H9 (cell line): ENCODE measurements at regions not wholly inside any gene's neighbourhood (a gene's known extent, or its start where the extent isn't known, plus 50 kb on each side); places are given as distances from the start of the nearest gene placed in this dataset.

ENCODE experiments used
- DNase-seq: peaks from one replicate; pipeline ENCODE4 v3.0.0-alpha.2; 2017
- H2AFZ ChIP-seq: one replicate; pipeline ENCODE4 v1.6.1; 2013; ENCODE audit warnings: mild to moderate bottlenecking, low read length, control low read depth, moderate library complexity
- H2AK5ac ChIP-seq: 2 replicates; pipeline ENCODE4 v1.6.1; 2013; ENCODE audit warnings: low read length, control low read depth, mixed read lengths; ENCODE audit not compliant: insufficient read length
- H2BK120ac ChIP-seq: one replicate; pipeline ENCODE4 v1.6.1; 2013; ENCODE audit warnings: low read depth, mild to moderate bottlenecking, low read length, control low read depth, inconsistent platforms; ENCODE audit not compliant: poor library complexity, severe bottlenecking
- H2BK12ac ChIP-seq: 2 replicates; pipeline ENCODE4 v1.6.1; 2013; ENCODE audit warnings: low read length, control low read depth, mixed read lengths, low read depth; ENCODE audit not compliant: insufficient read length
- H2BK15ac ChIP-seq: 2 replicates; pipeline ENCODE4 v1.6.1; 2013; ENCODE audit warnings: low read depth, low read length, control low read depth
- H2BK20ac ChIP-seq: one replicate; pipeline ENCODE4 v1.6.1; 2013; ENCODE audit warnings: low read depth, mild to moderate bottlenecking, low read length, control low read depth, inconsistent platforms; ENCODE audit not compliant: poor library complexity, severe bottlenecking
- H2BK5ac ChIP-seq: 2 replicates; pipeline ENCODE4 v1.6.1; 2013; ENCODE audit warnings: low read length, control low read depth, mixed read lengths; ENCODE audit not compliant: insufficient read length
- H3K14ac ChIP-seq: 2 replicates; pipeline ENCODE4 v1.6.1; 2013; ENCODE audit warnings: low read length, control low read depth; ENCODE audit not compliant: insufficient read depth
- H3K18ac ChIP-seq: 2 replicates; pipeline ENCODE4 v1.6.1; 2013; ENCODE audit warnings: low read depth, mild to moderate bottlenecking, mixed read lengths, low read length, control low read depth; ENCODE audit not compliant: insufficient read length
- H3K23ac ChIP-seq: 2 replicates; pipeline ENCODE4 v1.6.1; 2013; ENCODE audit warnings: low read length, control low read depth, mixed read lengths, low read depth; ENCODE audit not compliant: insufficient read length
- H3K23me2 ChIP-seq: 2 replicates; pipeline ENCODE4 v1.6.1; 2013; ENCODE audit warnings: low read depth, mild to moderate bottlenecking, mixed read lengths, low read length, control low read depth; ENCODE audit not compliant: insufficient read length, poor library complexity, severe bottlenecking
- H3K27ac ChIP-seq: 2 replicates; pipeline ENCODE4 v1.5.1; 2013; ENCODE audit warnings: low read length, control low read depth, mixed read lengths, low read depth; ENCODE audit not compliant: insufficient read length
- H3K27me3 ChIP-seq: 2 replicates; pipeline ENCODE4 v1.6.1; 2013; ENCODE audit warnings: low read length, control low read depth, inconsistent platforms; ENCODE audit not compliant: insufficient read depth
- H3K4ac ChIP-seq: 2 replicates; pipeline ENCODE4 v1.6.1; 2013; ENCODE audit warnings: low read depth, mild to moderate bottlenecking, control low read depth, inconsistent platforms, low read length, moderate library complexity
- H3K4me1 ChIP-seq: 2 replicates; pipeline ENCODE4 v1.6.1; 2013; ENCODE audit warnings: low read length, control low read depth, inconsistent platforms; ENCODE audit not compliant: insufficient read depth
- H3K4me2 ChIP-seq: 2 replicates; pipeline ENCODE4 v1.6.1; 2013; ENCODE audit warnings: low read length, control low read depth, mixed read lengths; ENCODE audit not compliant: insufficient read length, insufficient read depth
- H3K56ac ChIP-seq: 2 replicates; pipeline ENCODE4 v1.6.1; 2013; ENCODE audit warnings: low read depth, mild to moderate bottlenecking, mixed read lengths, low read length, control low read depth; ENCODE audit not compliant: insufficient read length
- H3K79me1 ChIP-seq: 2 replicates; pipeline ENCODE4 v1.6.1; 2013; ENCODE audit warnings: low read depth, mild to moderate bottlenecking, moderate library complexity, low read length, control low read depth, inconsistent platforms; ENCODE audit not compliant: insufficient read depth, poor library complexity, severe bottlenecking
- H3K79me2 ChIP-seq: 2 replicates; pipeline ENCODE4 v1.6.1; 2013; ENCODE audit warnings: low read length, control low read depth, inconsistent platforms; ENCODE audit not compliant: insufficient read depth
- H3K9ac ChIP-seq: 2 replicates; pipeline ENCODE4 v1.6.1; 2013; ENCODE audit warnings: low read length, control low read depth, mixed read lengths; ENCODE audit not compliant: insufficient read length; ENCODE audit errors: extremely low read depth
- H3K9me3 ChIP-seq: one replicate; pipeline ENCODE4 v1.6.1; 2013; ENCODE audit warnings: low read depth, low read length, inconsistent platforms; ENCODE audit not compliant: control insufficient read depth
- H3T11ph ChIP-seq: one replicate; pipeline ENCODE4 v1.6.1; 2013; ENCODE audit warnings: mild to moderate bottlenecking, low read length, control low read depth, inconsistent platforms
- H4K20me1 ChIP-seq: one replicate; pipeline ENCODE4 v1.6.1; 2013; ENCODE audit not compliant: control insufficient read depth, insufficient read length, insufficient read depth
- H4K5ac ChIP-seq: 2 replicates; pipeline ENCODE4 v1.6.1; 2013; ENCODE audit warnings: low read depth, mild to moderate bottlenecking, mixed read lengths, low read length, control low read depth; ENCODE audit not compliant: insufficient read length
- H4K8ac ChIP-seq: replicated peaks from 2 replicates; pipeline ENCODE4 v1.6.1; 2013; ENCODE audit warnings: low read length, control low read depth, mixed read lengths, low read depth; ENCODE audit not compliant: insufficient read length
- H4K91ac ChIP-seq: 2 replicates; pipeline ENCODE4 v1.6.1; 2013; ENCODE audit warnings: low read depth, mild to moderate bottlenecking, moderate library complexity, mixed read lengths, low read length, control low read depth; ENCODE audit not compliant: insufficient read length
- H3K27ac Mint-ChIP-seq, 3 experiments: 2 replicates in 2 of 3; 3 replicates in 1 of 3; pipeline ENCODE4 v1.8.0; 2020 to 2021; ENCODE audit warnings: mixed read lengths in 3 of 3, mild to moderate bottlenecking in 1 of 3, moderate library complexity in 1 of 3
- H3K27me3 Mint-ChIP-seq: 2 replicates; pipeline ENCODE4 v1.8.0; 2021; ENCODE audit warnings: low read depth, mild to moderate bottlenecking, moderate library complexity, mixed read lengths
- H3K36me3 Mint-ChIP-seq, 3 experiments: 2 replicates in 2 of 3; 3 replicates in 1 of 3; pipeline ENCODE4 v1.8.0; 2020 to 2021; ENCODE audit warnings: low read depth in 3 of 3, mixed read lengths in 3 of 3; ENCODE audit not compliant: insufficient read depth in 1 of 3
- H3K4me1 Mint-ChIP-seq, 2 experiments: 2 replicates each; pipeline ENCODE4 v1.8.0; 2020; ENCODE audit warnings: mixed read lengths in 2 of 2
- H3K4me3 Mint-ChIP-seq, 2 experiments: 2 replicates in 1 of 2; 3 replicates in 1 of 2; pipeline ENCODE4 v1.8.0; 2020 to 2021; ENCODE audit warnings: mild to moderate bottlenecking in 2 of 2, mixed read lengths in 2 of 2, moderate library complexity in 1 of 2
- H3K9me3 Mint-ChIP-seq, 2 experiments: 2 replicates in 1 of 2; 3 replicates in 1 of 2; pipeline ENCODE4 v1.8.0; 2020; ENCODE audit warnings: mild to moderate bottlenecking in 2 of 2, mixed read lengths in 2 of 2, moderate library complexity in 1 of 2
- CTCF ChIP-seq: fragments of 200-600 bp; sonication (generic); conservative IDR thresholded peaks from 3 replicates; pipeline ENCODE4 v1.8.0; 2021; ENCODE audit warnings: antibody characterized with exemption, mild to moderate bottlenecking
- WGBS: extraction: QIAGEN DNeasy Blood & Tissue Kit; methylation state at CpG from one replicate; pipeline ENCODE4 v1.1.7; 2013; ENCODE audit warnings: missing lambda C conversion rate, low lambda C conversion rate, mixed read lengths; ENCODE audit not compliant: insufficient read length; ENCODE audit errors: extremely low coverage; 5-methylcytosine and 5-hydroxymethylcytosine counted together

GRCh38 chr7:18357691-18358090 is 137.9 kb upstream of the HDAC9 start:
- H3T11ph ChIP-seq, result no peak overlapping the region
- H3K27ac Mint-ChIP-seq, result no peak overlapping the region; a peak in 1 of 7 replicates
- H2AFZ ChIP-seq, result no peak overlapping the region
- no peak overlapping the region for H4K91ac ChIP-seq
- no peak overlapping the region for H3K56ac ChIP-seq
- no peaks in the 10 kb centered on the region for H3K4me1 ChIP-seq
- no peaks in the 10 kb centered on the region for H3K23me2 ChIP-seq
- no peak overlapping the region for H2BK5ac ChIP-seq
- no peak overlapping the region for H3K4me2 ChIP-seq
- no peak overlapping the region for H2BK20ac ChIP-seq
- H2BK120ac ChIP-seq, result no peak overlapping the region
- DNase-seq, result no peak
- H3K4me3 Mint-ChIP-seq, result no peak overlapping the region
- peak; percentile 53 for TF ChIP-seq CTCF
- H3K27me3 ChIP-seq, result no peaks in the 10 kb centered on the region
- no peak overlapping the region for H3K23ac ChIP-seq
- H3K9me3 Mint-ChIP-seq, result peaks cover 0 to 2% of the 10 kb centered on the region in 2 experiments; a peak in 1 of 5 replicates
- no peak overlapping the region for H3K27ac ChIP-seq
- no peak overlapping the region for H3K18ac ChIP-seq
- no peaks in the 10 kb centered on the region for H3K79me1 ChIP-seq
- no peak overlapping the region for H2AK5ac ChIP-seq
- peaks cover 16 to 17% of the 10 kb centered on the region in 2 experiments for H3K4me1 Mint-ChIP-seq
- H3K79me2 ChIP-seq, result no peaks in the 10 kb centered on the region
- H3K9me3 ChIP-seq, result no peaks in the 10 kb centered on the region
- H3K14ac ChIP-seq, result no peak overlapping the region
- no peak overlapping the region for H4K5ac ChIP-seq
- H2BK12ac ChIP-seq, result no peak overlapping the region
- no peak overlapping the region for H4K8ac ChIP-seq
- WGBS, result no CpG with 5 or more reads among the region's 1 CpG
- H3K9ac ChIP-seq, result no peak overlapping the region
- 0 out of 7 replicates have a peak, but pooled peaks cover 0 to 1% (median 0%) of the 10 kb centered on the region in 3 experiments for H3K36me3 Mint-ChIP-seq
- H3K4ac ChIP-seq, result no peak overlapping the region
- no peak overlapping the region for H2BK15ac ChIP-seq
- no peaks in the 10 kb centered on the region for H4K20me1 ChIP-seq
- no peaks in the 10 kb centered on the region for H3K27me3 Mint-ChIP-seq
